Esophagus squamous epithelium (tissue), 4 donors: ENCODE measurements at regions not wholly inside any gene's neighbourhood (a gene's known extent, or its start where the extent isn't known, plus 50 kb on each side); places are given as distances from the start of the nearest gene placed in this dataset.

Experiments
- CTCF ChIP-seq, 6 experiments: fragments of 450-650 bp in 4 of 6; fragments of 200-600 bp in 2 of 6; sonication (generic) in 2 of 6; IDR thresholded peaks; one replicate each; pipeline ENCODE4 v1.5.1; 2016 to 2019; ENCODE audit warnings: antibody characterized with exemption in 6 of 6, mild to moderate bottlenecking in 4 of 6, moderate library complexity in 4 of 6
- POLR2A ChIP-seq, 4 donors: fragments of 450-650 bp; IDR thresholded peaks; one replicate each; pipeline ENCODE4 v1.6.1; 2017; ENCODE audit warnings: antibody characterized with exemption in 4 of 4, mild to moderate bottlenecking in 4 of 4, moderate library complexity in 3 of 4

- TF ChIP-seq CTCF (IDR thresholded peaks at IDR 0.05) (no peak), POLR2A (IDR thresholded peaks at IDR 0.05) (no peak)
Observed at GRCh38 chr5:5795074-5795771, 372.7 kb downstream of the ICE1 start.
